A673 (cell line): ENCODE measurements at regions not wholly inside any gene's neighbourhood (a gene's known extent, or its start where the extent isn't known, plus 50 kb on each side); places are given as distances from the start of the nearest gene placed in this dataset.

Source experiments
- EZH2 ChIP-seq: fragments of 200-600 bp; sonication (generic); IDR thresholded peaks from 2 replicates; pipeline ENCODE4 v1.6.1; 2017; ENCODE audit warnings: borderline replicate concordance, low read depth, mild to moderate bottlenecking, mixed read lengths, antibody characterized with exemption, low read length; ENCODE audit not compliant: poor library complexity, severe bottlenecking
- TF ChIP-seq, protein P1 (sequence below): fragments of 300-800, 200-600 bp; sonication (generic); conservative IDR thresholded peaks from 2 replicates; pipeline ENCODE4 v1.5.1; 2017; ENCODE audit warnings: low read depth, mild to moderate bottlenecking, antibody characterized with exemption, low read length, moderate library complexity, mixed read lengths

- TF ChIP-seq, protein P1, sequence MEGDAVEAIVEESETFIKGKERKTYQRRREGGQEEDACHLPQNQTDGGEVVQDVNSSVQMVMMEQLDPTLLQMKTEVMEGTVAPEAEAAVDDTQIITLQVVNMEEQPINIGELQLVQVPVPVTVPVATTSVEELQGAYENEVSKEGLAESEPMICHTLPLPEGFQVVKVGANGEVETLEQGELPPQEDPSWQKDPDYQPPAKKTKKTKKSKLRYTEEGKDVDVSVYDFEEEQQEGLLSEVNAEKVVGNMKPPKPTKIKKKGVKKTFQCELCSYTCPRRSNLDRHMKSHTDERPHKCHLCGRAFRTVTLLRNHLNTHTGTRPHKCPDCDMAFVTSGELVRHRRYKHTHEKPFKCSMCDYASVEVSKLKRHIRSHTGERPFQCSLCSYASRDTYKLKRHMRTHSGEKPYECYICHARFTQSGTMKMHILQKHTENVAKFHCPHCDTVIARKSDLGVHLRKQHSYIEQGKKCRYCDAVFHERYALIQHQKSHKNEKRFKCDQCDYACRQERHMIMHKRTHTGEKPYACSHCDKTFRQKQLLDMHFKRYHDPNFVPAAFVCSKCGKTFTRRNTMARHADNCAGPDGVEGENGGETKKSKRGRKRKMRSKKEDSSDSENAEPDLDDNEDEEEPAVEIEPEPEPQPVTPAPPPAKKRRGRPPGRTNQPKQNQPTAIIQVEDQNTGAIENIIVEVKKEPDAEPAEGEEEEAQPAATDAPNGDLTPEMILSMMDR, result no peak
- TF ChIP-seq EZH2, result no peak
These were observed 846.5 kb downstream of the DHX35 start for GRCh38 chr20:39808613-39809012.
